HL-60 (cell line): ENCODE measurements at regions not wholly inside any gene's neighbourhood (a gene's known extent, or its start where the extent isn't known, plus 50 kb on each side); places are given as distances from the start of the nearest gene placed in this dataset.
"Not testable (repeated sequence)": the region's sequence is repeated elsewhere in the genome, so short reads cannot be mapped to it uniquely, and the experiment has no call there.

ENCODE experiments used
- GABPA ChIP-seq: IDR thresholded peaks from 2 replicates; pipeline ENCODE4 v1.6.1; 2012; ENCODE audit warnings: low read depth
- TF ChIP-seq, protein P1 (sequence below): IDR thresholded peaks from one replicate; pipeline ENCODE4 v1.5.1; 2011; ENCODE audit warnings: low read length, control low read depth, inconsistent platforms; ENCODE audit not compliant: insufficient read depth
- TF ChIP-seq, protein P2 (sequence below): IDR thresholded peaks from 2 replicates; pipeline ENCODE4 v1.6.1; 2012; ENCODE audit warnings: low read depth; ENCODE audit not compliant: insufficient replicate concordance

GRCh38 chr6:94851329-94851728 lies 726.0 kb upstream of the MANEA start:
- TF ChIP-seq, protein P1, sequence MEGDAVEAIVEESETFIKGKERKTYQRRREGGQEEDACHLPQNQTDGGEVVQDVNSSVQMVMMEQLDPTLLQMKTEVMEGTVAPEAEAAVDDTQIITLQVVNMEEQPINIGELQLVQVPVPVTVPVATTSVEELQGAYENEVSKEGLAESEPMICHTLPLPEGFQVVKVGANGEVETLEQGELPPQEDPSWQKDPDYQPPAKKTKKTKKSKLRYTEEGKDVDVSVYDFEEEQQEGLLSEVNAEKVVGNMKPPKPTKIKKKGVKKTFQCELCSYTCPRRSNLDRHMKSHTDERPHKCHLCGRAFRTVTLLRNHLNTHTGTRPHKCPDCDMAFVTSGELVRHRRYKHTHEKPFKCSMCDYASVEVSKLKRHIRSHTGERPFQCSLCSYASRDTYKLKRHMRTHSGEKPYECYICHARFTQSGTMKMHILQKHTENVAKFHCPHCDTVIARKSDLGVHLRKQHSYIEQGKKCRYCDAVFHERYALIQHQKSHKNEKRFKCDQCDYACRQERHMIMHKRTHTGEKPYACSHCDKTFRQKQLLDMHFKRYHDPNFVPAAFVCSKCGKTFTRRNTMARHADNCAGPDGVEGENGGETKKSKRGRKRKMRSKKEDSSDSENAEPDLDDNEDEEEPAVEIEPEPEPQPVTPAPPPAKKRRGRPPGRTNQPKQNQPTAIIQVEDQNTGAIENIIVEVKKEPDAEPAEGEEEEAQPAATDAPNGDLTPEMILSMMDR: not testable (repeated sequence)
- TF ChIP-seq, protein P2, sequence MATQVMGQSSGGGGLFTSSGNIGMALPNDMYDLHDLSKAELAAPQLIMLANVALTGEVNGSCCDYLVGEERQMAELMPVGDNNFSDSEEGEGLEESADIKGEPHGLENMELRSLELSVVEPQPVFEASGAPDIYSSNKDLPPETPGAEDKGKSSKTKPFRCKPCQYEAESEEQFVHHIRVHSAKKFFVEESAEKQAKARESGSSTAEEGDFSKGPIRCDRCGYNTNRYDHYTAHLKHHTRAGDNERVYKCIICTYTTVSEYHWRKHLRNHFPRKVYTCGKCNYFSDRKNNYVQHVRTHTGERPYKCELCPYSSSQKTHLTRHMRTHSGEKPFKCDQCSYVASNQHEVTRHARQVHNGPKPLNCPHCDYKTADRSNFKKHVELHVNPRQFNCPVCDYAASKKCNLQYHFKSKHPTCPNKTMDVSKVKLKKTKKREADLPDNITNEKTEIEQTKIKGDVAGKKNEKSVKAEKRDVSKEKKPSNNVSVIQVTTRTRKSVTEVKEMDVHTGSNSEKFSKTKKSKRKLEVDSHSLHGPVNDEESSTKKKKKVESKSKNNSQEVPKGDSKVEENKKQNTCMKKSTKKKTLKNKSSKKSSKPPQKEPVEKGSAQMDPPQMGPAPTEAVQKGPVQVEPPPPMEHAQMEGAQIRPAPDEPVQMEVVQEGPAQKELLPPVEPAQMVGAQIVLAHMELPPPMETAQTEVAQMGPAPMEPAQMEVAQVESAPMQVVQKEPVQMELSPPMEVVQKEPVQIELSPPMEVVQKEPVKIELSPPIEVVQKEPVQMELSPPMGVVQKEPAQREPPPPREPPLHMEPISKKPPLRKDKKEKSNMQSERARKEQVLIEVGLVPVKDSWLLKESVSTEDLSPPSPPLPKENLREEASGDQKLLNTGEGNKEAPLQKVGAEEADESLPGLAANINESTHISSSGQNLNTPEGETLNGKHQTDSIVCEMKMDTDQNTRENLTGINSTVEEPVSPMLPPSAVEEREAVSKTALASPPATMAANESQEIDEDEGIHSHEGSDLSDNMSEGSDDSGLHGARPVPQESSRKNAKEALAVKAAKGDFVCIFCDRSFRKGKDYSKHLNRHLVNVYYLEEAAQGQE: not testable (repeated sequence)
- TF ChIP-seq GABPA: not testable (repeated sequence)
